Glomerular endothelial cell (primary cell): ENCODE measurements at regions not wholly inside any gene's neighbourhood (a gene's known extent, or its start where the extent isn't known, plus 50 kb on each side); places are given as distances from the start of the nearest gene placed in this dataset.
A peak's percentile ranks its signal among the peaks of the same experiment; 100 is the strongest.

Experiments
- DNase-seq: peaks from one replicate; pipeline ENCODE4 v3.0.0-alpha.2; 2011; ENCODE audit warnings: low read depth, low spot score; ENCODE audit errors: extremely low read depth

GRCh38 chr18:60656553-60656952, 284.0 kb upstream of the MC4R start:
- no peak for DNase-seq

GRCh38 chr18:60662491-60662890, 289.9 kb upstream of the MC4R start:
- no peak for DNase-seq

GRCh38 chr18:60663060-60663989, 290.8 kb upstream of the MC4R start:
- no peak for DNase-seq

DNA sequence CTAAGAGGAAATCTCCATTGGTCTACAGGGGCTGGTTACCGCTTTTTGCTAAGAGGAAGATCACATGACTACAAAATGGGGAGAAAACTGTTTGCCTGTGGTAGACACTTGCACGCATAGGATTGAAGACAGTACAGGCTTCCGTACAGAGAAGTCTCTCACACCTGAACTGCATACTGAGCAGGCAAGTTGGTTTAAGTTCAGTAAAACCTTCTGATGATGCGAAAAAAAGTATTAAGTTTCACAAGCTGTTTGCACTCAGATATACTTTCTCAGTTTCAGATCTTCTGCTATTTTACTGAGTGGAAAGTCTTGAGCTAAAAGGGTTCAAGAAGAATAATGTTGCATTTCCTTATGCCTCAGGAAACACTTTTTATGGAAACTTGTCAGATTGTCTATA, 292.2 kb upstream of the MC4R start:
- no peak for DNase-seq

DNA sequence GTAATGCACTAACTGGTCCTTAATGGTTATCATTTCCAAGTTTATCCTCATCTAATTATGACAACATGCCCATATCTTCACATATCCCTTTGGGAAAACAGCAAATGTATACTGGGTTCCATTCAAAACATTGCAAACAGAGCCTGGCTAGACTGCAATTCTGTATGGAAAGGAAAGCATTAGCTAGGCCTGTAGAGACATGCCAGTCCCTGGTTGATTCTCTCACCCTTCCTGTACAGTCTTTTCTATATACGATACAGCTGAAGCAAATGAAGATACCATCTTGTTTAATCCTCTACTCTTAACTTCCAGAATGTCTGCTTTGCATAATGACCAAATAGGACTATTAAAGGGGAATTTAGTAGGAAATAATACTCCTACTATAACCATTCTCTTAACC, 294.4 kb upstream of the MC4R start:
- no peak for DNase-seq

- DNase-seq = no peak
These were observed 296.0 kb upstream of the MC4R start for GRCh38 chr18:60668583-60668982.

- DNase-seq = no peak
These were observed 297.4 kb upstream of the MC4R start for GRCh38 chr18:60669938-60670337.

DNA sequence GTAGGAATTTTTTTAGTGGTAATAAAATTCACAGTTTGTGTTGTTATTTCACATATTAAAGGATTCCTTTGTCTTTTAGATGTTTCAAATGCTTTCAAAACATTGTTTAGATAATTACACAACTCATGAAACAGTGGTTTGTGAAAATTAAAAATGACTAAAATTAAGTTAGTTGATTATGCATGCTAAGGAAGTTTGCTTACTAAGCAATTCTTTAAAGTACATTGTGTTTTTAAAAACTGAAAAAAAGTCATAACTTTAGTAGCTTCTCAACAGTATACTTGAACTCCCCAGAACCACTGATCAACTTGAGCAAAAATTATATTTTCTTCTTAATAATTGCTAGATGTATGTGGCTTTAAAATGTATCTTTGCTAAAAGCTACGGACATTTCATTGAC, 298.4 kb upstream of the MC4R start:
- no peak for DNase-seq

- DNase-seq = no peak
These were observed 302.6 kb upstream of the MC4R start for GRCh38 chr18:60675126-60675525.

DNA sequence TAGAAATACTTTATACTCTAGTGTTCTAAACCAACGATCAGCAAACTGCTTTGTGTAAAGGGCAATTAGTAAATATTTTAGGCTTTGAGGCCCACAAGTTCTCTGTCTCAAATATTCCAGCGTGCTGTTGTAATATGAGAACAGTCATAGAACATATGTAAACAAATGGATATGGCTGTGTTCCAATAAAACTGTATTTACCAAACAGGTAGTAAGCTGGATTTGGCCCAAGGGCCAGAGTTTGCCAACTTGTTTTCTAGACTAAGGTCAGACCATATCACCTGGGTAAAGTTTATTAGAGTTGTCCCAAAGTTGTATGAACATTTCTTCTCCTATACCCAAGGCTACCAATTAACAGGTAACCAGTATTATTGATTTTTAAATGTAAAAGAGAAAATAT, 303.2 kb upstream of the MC4R start:
- DNase-seq = no peak

GRCh38 chr18:60676815-60677214, 304.2 kb upstream of the MC4R start:
- no peak for DNase-seq

GRCh38 chr18:60684843-60685513, 312.4 kb upstream of the MC4R start:
- DNase-seq = peak; percentile 29

DNA sequence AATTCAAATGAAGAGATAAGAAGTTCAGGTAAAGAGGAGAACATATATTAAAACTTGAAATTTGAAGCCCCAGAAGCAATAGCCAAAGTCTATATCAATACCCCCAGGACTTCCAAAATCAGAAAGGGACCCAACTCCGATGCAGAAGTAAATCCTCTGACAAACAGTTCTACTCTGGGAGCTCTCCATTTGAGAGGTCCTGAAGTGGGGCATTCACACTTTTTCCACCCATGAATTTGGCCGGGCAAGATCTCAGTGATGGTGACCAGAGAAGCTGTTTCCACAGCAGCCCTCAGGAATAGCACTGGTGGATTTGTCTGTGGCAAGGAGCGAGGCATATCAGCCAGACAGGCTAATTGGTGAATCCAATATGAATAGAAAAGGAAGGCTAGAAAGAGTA, 313.6 kb upstream of the MC4R start:
- DNase-seq = no peak

DNA sequence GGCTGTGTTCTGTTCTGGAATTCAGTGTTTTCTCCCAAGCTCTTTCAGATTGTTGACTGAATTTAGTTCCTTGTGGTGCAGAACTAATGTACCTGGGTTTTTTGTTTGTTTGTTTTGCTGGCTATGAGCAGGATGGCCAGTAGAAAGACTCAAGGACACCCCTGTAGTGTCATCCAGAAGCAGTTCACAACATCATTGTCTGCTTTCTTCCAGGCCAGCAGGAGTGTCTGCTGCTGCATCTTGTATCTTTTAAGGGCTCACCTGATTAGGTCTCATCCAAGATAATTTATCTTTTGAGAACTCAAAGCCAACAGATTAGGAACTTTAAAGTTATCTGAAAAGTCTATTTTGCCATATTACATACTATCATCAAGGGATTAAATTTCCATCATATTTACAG, 318.5 kb upstream of the MC4R start:
- no peak for DNase-seq

GRCh38 chr18:60693426-60693825, 320.9 kb upstream of the MC4R start:
- DNase-seq = peak; percentile 68

DNA sequence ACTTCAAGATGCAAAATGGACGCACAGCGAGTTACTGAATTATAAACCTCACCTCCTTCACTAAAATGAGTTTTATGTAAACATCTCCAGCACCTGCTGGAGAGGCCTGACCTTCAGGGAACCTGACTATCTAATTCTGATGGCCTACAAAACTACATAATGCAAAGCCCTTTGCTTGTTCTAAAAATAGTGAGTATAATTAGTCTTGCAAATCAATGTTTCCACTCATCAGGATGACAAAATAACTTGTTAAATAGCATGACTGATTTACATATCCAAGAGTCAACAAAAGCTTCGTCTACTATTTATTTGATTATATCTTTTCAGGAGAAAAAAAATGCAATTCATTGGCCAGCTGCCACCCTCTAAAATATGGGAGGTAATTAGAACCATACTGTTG, 326.3 kb upstream of the MC4R start:
- DNase-seq = no peak

DNA sequence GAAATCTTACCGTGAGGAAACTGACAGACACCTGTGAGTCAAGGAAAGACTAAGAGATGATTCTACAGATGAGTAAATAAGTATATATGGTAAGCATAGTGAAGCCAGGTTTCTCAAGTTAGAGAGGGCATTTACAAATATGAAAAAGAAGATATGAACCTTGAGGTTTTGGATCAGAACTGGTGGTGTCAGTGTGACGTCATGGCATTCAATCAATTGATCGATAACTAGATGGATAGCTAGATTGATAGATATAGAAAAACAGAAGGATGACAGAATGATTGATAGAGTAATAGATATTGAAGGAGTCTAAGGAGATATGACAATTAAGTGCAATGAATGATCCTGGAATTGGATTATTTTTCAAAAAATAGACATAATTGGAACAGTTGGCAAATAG, 350.2 kb upstream of the MC4R start:
- no peak for DNase-seq

DNA sequence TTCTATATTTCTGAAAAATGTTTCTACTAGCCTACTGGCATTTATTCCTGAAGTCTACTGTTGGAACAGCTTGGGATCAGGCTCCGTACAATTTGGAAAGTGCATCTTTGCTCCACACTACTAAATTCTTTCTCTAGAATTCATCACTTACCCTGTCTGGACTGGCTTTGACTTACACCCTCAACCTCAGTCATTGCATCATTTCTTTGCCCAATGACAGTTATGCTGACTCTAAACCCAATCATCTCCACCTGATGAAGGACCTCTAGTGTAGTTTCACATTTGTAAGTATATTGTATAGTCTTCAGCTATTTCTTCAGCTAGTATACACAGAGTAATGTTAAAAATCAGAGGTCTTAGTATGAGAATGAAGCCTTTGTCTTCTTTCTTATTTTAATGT, 359.6 kb upstream of the MC4R start:
- no peak for DNase-seq

GRCh38 chr18:60739212-60739611, 366.6 kb upstream of the MC4R start:
- no peak for DNase-seq

- DNase-seq = no peak
These were observed 367.7 kb upstream of the MC4R start for GRCh38 chr18:60740313-60740712.

GRCh38 chr18:60746491-60746890, 373.9 kb upstream of the MC4R start:
- no peak for DNase-seq

DNA sequence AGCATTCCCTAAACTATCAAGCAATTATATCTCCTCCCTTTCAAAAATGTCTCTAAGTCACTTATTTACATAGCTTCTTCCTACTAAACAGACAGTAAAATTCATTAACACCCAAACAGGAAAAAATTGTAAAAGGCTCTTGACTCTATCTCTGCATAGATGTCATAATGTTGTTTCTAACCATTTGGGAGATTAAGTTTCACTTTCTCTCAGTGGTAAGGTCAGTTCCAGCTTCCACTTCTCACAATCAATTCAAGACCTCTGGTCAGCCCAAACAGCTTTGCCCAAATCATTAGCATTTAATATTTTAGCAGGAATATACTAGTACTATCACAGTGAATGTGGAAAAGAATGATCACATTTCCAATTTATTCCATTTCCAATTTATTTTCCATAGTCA, 374.3 kb upstream of the MC4R start:
- DNase-seq = no peak
